ENCODE measurements at regions not wholly inside any gene's neighbourhood (a gene's known extent, or its start where the extent isn't known, plus 50 kb on each side); places are given as distances from the start of the nearest gene placed in this dataset.

GRCh38 chr20:40449144-40449690, 239.8 kb downstream of the MAFB start:
- TF ChIP-seq YY1 (IDR thresholded peaks at IDR 0.05; ENCODE audit: low read depth, low read length) (no peak), MAFK (IDR thresholded peaks at IDR 0.05; ENCODE audit: low read depth, low read length) (no peak), POU5F1 (IDR thresholded peaks at IDR 0.05; ENCODE audit: low read depth, low read length) (no peak), ASH2L (IDR thresholded peaks at IDR 0.05; ENCODE audit: low read length) (no peak), BACH1 (IDR thresholded peaks at IDR 0.05; ENCODE audit: low read length) (no peak), CTCF (IDR thresholded peaks at IDR 0.05; ENCODE audit: control extremely low read depth in 1 of 3, insufficient read depth in 1 of 3, low read depth in 1 of 3, low read length in 3 of 3) (no peak), EZH2 (IDR thresholded peaks at IDR 0.05; ENCODE audit: low read depth, low read length, severe bottlenecking) (no peak), SP4 (IDR thresholded peaks at IDR 0.05; ENCODE audit: low read length) (no peak), CHD2 (IDR thresholded peaks at IDR 0.05; ENCODE audit: low read length) (no peak), E2F6 (IDR thresholded peaks at IDR 0.05) (no peak), HDAC6 (IDR thresholded peaks at IDR 0.05; ENCODE audit: low read depth, low read length) (no peak)
